ENCODE measurements at regions not wholly inside any gene's neighbourhood (a gene's known extent, or its start where the extent isn't known, plus 50 kb on each side); places are given as distances from the start of the nearest gene placed in this dataset.

- no peak for DNase-seq
Measured at GRCh38 chr14:97903821-97904220, 1106.6 kb downstream of the VRK1 start.

- no peak for DNase-seq
Measured at GRCh38 chr14:97912217-97912616, 1115.0 kb downstream of the VRK1 start.

- DNase-seq, result no peak
Measured at GRCh38 chr14:97916100-97916499, 1118.9 kb downstream of the VRK1 start.

GRCh38 chr14:97916669-97917568 is 1119.7 kb downstream of the VRK1 start:
- no peak for DNase-seq

GRCh38 chr14:97920201-97920600 is 1123.0 kb downstream of the VRK1 start:
- DNase-seq, result no peak

- DNase-seq, result no peak
Measured at GRCh38 chr14:97921296-97921695, 1124.1 kb downstream of the VRK1 start.

- no peak for DNase-seq
Measured at GRCh38 chr14:97924922-97925613, 1127.9 kb downstream of the VRK1 start.

- no peak for DNase-seq
Measured at GRCh38 chr14:97930166-97930565, 1133.0 kb downstream of the VRK1 start.

- DNase-seq, result no peak
Measured at GRCh38 chr14:97931273-97931672, 1134.1 kb downstream of the VRK1 start.

- no peak for DNase-seq
Measured at GRCh38 chr14:97942921-97943320, 1145.7 kb downstream of the VRK1 start.

GRCh38 chr14:97943619-97944018 is 1146.4 kb downstream of the VRK1 start:
- no peak for DNase-seq

- no peak for DNase-seq
Measured at GRCh38 chr14:97944380-97944779, 1147.2 kb downstream of the VRK1 start.

- no peak for DNase-seq
Measured at GRCh38 chr14:97945631-97946030, 1148.4 kb downstream of the VRK1 start.

GRCh38 chr14:97946240-97946639 is 1149.1 kb downstream of the VRK1 start:
- peak in 1 of 4 experiments; percentile 1 for DNase-seq

GRCh38 chr14:97946641-97947040 is 1149.5 kb downstream of the VRK1 start:
- DNase-seq, result no peak

GRCh38 chr14:97948841-97949240 is 1151.7 kb downstream of the VRK1 start:
- DNase-seq, result no peak

GRCh38 chr14:97956581-97957340 is 1159.6 kb downstream of the VRK1 start:
- no peak for DNase-seq

- DNase-seq, result no peak
Measured at GRCh38 chr14:97959251-97959650, 1162.1 kb downstream of the VRK1 start.

- no peak for DNase-seq
Measured at GRCh38 chr14:97960436-97960835, 1163.3 kb downstream of the VRK1 start.

GRCh38 chr14:97970222-97970621 is 1173.0 kb downstream of the VRK1 start:
- no peak for DNase-seq

- no peak for DNase-seq
Measured at GRCh38 chr14:97975216-97975615, 1178.0 kb downstream of the VRK1 start.

GRCh38 chr14:97975962-97976361 is 1178.8 kb downstream of the VRK1 start:
- no peak for DNase-seq

- DNase-seq, result no peak
Measured at GRCh38 chr14:97976861-97977260, 1179.7 kb downstream of the VRK1 start.
